ENCODE measurements at regions not wholly inside any gene's neighbourhood (a gene's known extent, or its start where the extent isn't known, plus 50 kb on each side); places are given as distances from the start of the nearest gene placed in this dataset.

DNA sequence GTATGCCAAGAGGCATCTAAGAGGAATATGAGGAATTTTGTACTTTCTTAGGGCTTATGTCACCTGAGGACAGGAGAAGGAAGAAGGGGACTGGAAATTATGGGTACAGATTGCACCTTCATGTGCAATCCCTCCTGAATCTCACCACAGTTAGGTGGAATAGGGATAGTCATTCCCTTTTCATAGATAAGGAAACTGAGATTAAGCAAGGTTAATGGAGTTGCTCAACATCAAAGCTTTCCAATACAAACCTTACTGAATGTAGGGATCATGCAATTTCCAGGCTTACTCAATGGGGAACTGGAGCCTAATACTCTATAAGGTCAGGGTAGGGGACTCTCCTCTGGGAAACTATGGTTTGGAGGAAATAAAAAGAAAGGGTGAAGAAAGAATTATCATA is 133.0 kb downstream of the C11orf87 start:
- DNase-seq (ENCODE audit: low spot score) = no peak

GRCh38 chr11:109564241-109564640 is 142.3 kb downstream of the C11orf87 start:
- no peak for DNase-seq (ENCODE audit: low spot score)

GRCh38 chr11:109582470-109582869 is 160.5 kb downstream of the C11orf87 start:
- no peak for DNase-seq (ENCODE audit: low spot score)

DNA sequence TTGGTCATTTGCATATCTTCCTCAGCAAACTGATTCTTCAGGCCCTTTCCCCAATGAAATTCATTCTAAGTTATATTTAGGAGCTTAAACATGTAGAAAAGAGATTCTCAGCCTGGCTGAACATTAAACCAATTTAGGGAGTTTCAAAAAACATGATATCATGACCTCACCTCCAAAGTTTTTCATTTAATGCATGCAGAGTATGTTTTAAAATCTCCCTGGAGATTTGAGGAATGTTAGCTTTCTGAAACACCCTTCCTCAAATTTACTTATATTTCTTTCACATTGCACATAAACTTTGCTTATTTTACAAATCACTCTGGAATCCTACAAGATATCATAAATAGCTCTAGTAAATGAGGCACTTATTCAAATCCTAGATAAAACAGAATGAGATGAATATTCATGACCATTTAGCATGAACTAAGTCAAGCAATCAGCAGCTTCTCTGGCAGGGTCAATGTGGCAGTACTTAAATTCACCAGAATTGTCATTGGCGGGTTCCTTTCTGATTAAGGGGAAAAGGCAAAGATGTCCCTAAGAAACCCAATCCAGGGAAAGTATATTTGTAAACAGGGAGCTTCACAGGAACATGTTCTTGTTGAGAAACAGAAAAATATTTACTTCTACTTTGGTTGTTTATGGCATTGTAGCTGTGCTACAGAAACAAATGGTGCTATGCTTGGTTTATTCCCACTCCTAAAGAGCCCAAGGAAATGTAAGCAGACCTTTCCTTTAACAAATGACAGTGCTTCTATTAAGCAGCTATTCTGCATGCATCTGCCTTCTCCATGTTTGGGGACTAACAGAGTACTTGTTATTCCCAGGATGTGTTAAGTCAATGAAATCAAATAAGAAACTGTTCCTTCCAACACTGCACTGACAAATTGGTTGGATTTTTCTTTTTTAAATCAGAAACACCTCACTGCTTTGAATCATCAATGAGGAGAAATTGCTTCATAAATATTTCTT is 162.3 kb downstream of the C11orf87 start:
- no peak for DNase-seq (ENCODE audit: low spot score)

- no peak for DNase-seq (ENCODE audit: low spot score)
Measured at GRCh38 chr11:109586789-109587188, 164.8 kb downstream of the C11orf87 start.

DNA sequence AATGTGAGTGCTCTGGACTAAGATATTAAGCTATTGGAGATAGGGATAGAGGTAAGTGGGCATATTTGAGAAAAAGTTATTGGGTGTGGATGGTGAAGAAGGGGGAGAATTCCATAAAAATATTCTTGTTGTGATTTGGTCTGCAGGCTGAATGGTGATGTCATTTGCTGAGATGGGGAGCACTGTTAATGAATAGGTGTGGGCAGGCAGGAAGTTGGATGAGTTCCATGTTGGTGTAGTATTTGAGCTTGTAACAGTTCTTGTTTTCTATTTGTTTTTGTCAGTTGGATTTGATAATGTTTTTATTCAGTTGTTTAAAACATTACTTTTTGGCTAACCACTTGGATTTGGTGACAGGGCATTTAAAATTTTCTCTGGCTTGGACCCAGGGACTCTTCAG is 168.8 kb downstream of the C11orf87 start:
- no peak for DNase-seq (ENCODE audit: low spot score)

DNA sequence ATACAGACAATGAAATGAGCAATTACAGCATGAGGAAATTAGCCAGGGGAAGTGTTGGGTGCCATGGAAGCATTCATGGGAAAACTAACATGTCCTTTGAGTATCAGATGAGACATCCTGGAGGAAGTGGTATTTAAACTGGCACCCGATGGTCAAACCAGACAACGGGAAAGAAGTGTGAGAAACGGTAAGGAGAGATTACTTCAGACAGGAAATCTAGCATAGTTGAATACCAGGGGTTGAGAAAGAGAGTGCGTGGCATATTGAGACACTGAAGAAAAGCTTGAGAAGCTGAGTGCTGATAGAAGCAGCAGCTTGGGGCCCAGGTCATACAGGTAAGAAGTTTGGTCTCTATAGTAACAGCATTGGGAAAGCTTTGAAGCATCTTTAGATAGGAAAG is 175.3 kb downstream of the C11orf87 start:
- DNase-seq (ENCODE audit: low spot score) = no peak

DNA sequence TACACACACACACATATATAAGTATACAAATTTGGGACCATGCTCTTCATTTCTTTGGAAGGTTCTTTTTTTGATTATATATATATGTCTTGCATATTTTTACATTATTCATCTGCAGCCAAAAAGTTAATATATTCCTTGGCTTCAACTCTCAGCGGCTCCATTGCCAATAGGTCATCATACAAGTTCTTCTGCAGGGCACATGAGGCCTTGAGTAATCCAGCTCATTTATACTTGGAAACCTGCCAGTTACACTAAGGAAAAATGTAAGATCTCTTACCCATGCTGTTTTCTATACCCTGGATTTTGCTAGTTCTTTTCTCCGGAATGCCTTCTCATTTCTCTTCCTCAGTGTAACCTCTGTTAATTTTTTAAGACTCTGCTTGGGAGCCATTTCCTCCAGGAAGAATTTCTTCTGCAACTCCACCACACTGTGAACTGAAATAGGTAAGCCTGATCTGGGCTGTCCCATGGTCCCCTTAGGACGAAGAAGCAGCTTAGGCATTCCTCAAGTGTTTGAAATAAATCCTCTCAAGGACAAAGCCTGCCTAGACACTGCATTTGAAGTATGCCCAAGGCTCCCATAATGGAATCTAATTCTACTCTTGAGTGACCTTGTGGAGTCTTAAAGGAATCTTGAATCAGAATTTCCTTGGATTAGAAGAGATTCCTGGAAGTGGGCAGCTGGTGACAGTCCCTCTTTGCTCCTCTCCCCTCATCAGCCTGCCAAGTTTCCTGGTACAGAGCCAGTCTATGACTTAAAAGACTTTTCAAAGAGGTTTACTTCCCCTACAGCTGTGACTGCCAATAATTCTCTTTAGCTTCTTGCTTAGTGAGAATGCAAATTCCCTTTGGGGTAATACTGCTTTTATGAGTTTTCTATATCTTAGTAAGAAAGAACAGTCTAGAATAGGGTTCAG is 182.8 kb downstream of the C11orf87 start:
- DNase-seq (ENCODE audit: low spot score) = no peak

GRCh38 chr11:109606256-109606655 is 184.3 kb downstream of the C11orf87 start:
- peak; percentile 33 for DNase-seq (ENCODE audit: low spot score)

DNA sequence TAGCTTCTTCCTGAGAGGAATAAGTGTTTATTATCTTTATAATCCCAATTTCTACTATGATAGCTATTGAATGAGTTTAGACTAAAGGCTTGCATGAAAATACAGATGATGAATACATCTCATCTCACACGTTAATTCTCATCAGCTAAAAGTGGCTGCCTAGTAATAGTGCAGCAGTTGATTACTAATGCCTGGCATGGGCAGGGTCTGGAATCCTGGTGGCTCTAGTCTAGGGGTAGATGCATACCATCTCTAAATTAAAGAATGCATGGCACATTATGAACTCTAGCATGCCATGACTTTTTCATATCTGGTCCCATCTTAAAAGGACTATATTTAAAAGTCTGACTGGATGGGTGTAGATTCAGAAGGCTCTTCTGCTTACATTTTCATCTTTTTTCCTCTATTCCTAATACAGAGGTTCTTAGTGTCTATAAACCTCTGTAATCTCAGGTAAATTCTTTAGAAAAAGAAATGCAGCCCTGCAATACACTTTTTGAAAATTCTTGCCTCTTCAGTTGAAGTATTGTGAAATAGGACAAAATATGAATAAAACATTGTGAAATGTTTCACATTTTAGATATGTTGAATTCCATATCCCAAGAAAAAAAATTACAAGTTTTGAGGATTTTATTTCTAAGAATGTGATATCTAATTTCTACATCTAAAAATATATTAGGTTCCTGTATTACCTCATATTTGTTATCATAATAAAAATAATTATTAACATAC is 187.6 kb downstream of the C11orf87 start:
- no peak for DNase-seq (ENCODE audit: low spot score)

DNA sequence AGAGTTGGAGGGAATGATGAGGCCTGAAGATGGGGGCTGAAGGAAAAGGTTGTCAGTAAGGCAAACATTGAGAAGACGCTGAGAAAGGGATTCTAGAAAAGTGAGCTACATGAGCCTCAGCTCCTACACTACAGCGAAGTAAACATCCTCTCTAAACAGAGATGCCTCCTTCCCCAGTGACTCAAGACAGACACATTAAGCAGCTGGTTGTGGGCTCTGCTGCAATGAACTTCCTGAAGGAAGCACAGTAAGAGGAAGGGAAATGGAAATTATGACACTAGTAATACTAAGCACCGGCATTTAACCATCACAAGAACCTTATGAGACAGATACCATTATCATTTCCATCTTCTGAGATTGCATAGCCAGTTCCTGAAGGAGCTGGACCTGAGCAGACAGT is 190.5 kb downstream of the C11orf87 start:
- peak; percentile 55 for DNase-seq (ENCODE audit: low spot score)

DNA sequence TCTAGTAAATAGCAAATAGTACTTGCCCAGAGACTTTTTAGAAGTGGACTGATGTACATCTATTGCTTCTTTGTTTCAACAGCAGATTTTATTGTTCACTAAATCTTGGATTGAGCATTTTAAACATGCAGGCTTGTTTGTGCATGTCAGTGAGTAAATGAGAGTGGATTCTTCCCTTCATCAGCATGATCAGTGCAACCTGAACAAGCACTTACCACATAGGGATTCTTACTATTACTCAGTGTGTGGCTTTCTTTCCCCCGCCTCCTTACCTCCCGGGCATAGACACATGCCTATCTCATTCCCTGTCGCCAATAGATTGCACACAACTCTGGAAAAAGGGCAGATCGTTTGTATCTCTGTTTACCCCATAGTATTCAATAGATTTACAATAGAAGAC is 197.5 kb downstream of the C11orf87 start:
- no peak for DNase-seq (ENCODE audit: low spot score)

DNA sequence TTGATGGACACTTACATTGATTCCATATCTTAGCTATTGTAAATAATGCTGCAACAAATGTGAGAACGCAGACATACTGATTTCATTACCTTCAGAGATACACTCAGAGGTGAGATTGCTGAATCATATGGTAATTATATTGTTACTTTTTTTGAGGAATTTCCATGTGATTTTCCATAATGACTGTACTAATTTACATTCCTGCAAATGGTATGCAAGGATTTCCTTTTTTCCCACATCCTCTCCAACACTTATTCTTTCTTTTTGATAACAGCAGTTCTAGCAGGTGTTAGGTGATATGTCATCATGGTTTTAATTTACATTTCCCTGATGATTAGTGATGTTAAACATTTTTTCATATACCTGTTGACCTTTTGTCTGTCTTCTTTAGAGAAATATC is 207.7 kb downstream of the C11orf87 start:
- DNase-seq (ENCODE audit: low spot score) = no peak

DNA sequence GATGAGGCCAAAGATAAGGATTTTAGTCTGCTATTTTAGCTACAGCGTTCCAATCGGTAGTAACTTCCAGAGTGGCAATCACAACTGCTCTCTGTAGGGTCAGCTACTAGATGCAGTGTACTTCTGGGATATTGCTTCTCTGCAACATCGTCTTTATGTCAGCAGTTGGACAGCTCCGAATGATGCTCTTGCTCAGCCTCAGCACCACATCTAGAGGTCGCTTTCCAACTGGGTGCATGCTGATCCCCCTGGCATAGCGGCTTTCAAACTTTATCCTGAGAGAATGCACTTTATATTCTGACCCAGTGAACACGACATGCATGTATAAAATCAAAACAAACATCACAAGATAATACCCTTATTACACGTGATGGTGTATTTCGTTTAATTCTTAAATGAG is 219.6 kb downstream of the C11orf87 start:
- peak; percentile 3 for DNase-seq (ENCODE audit: low spot score)

- no peak for DNase-seq (ENCODE audit: low spot score)
Measured at GRCh38 chr11:109644152-109644551, 222.2 kb downstream of the C11orf87 start.

DNA sequence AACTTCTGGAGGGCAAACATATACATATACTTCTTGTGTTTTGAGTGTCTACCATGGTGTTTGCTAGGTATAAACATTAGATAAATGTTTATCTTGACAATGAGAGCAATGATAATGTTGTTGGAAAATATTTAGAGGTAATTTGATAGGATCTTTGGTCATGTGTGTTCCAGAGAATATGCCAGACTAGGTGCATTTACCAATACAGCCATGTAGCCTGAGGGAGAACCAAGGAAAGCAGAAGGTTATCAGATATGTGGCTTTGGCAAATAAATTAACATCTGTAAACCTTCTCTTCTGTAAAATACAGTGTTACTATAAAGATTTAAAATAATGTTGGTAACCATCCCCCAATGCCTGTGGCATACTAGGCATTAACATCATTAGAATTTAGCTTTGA is 226.8 kb downstream of the C11orf87 start:
- DNase-seq (ENCODE audit: low spot score) = no peak

GRCh38 chr11:109654091-109654490 is 232.1 kb downstream of the C11orf87 start:
- DNase-seq (ENCODE audit: low spot score) = no peak

DNA sequence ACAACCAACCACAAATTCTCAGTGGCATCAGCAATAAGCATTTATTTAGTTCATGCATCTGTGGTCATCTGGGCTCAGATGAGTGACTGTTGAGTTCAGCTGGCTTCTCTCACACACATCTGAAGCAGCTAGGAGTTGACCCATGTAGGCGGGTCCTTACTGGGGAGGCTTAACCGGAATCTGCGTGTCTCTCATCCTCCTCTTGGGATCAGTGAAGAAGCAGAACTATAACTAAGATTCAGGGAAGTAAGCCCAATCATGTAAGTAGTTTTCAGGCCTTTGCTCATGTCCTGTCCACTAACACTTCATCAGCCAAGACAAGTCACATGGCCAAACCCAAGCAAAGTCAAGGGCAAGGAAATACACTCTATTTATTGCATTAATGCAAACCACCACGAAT is 236.2 kb downstream of the C11orf87 start:
- DNase-seq (ENCODE audit: low spot score) = no peak

DNA sequence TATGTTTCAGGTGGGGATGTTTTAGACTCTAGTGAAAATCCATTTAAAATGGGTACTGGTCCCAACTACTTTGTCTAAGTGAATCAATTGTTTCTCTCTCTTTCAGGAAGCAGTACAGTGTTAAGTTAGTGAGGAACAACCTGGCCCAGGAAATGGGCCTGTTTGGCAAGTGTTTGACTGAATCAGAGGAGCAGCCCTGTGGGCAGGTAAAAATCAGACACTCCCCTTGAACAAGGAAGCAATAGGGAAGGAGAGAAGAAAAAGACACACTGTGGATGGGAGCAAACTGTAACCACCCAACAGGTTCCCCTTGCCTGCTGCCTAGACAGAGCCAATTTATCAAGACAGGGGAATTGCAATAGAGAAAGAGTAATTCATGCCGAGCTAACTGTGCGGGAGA is 245.7 kb downstream of the C11orf87 start:
- no peak for DNase-seq (ENCODE audit: low spot score)

DNA sequence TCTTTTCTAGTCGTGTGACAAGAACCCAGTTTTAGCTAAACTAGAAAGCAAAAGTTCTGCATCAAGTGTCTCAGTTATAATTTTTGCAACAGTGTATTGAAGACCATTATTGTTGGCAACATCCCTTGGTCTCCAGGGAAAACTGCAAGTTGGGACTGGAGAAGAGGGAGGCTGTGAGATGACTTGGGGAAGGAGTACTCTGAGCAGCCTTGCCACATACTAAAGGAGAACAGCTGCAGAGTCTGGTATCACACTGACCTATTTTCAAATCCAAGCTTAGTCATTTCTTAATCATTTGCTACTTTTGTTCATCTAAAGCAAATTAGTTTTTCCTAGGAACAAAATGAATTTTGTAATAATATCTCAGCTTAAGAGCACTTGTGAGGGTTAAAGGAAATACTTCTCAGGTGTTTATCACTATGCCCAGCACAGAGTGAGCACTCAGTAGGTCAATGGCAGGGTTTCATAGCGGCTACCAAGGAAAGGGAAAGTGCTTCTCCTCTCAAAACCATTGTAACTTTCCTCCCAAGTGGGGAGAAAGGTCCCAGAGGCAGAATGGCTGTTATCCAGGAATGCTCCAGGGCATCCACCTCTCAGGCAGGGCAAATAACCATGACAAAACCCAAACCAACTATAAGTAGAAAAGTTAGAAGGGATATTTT is 247.1 kb downstream of the C11orf87 start:
- no peak for DNase-seq (ENCODE audit: low spot score)

DNA sequence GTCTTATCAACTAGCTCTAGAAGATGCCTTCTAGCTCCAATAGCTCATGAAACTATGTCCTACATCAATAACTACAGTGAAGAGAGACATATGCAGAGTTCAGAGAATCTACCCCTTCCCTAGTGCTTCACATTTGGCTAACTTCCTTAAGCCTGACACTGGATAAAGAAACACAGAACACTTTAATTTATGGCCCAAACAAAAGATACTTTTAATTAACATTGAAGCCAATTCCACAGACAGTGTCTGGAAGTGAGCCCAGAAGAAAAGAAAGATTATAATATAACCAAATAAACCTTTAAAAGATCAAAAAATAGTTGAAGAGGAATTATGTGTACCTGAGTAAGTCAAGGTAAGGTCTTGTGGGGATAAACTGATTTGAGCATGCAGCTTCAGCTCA is 255.2 kb downstream of the C11orf87 start:
- no peak for DNase-seq (ENCODE audit: low spot score)

- no peak for DNase-seq (ENCODE audit: low spot score)
Measured at GRCh38 chr11:109677876-109678275, 255.9 kb downstream of the C11orf87 start.
